SJCRH30 (cell line): ENCODE measurements at regions not wholly inside any gene's neighbourhood (a gene's known extent, or its start where the extent isn't known, plus 50 kb on each side); places are given as distances from the start of the nearest gene placed in this dataset.
A peak's percentile ranks its signal among the peaks of the same experiment; 100 is the strongest.
"Not testable (repeated sequence)": the region's sequence is repeated elsewhere in the genome, so short reads cannot be mapped to it uniquely, and the experiment has no call there.

ENCODE experiments used
- DNase-seq, 2 experiments: peaks; one replicate each; pipeline ENCODE4 v3.0.0-alpha.2; 2015 to 2020
- H3K27ac ChIP-seq: fragments of 250-450 bp; sonication (Bioruptor Pico); 2 replicates; pipeline ENCODE4 v1.5.1; 2020; ENCODE audit warnings: mild to moderate bottlenecking, moderate library complexity
- H3K27me3 ChIP-seq: fragments of 250-450 bp; sonication (Bioruptor Pico); 2 replicates; pipeline ENCODE4 v1.5.1; 2020; ENCODE audit warnings: mild to moderate bottlenecking, moderate library complexity
- H3K36me3 ChIP-seq: fragments of 250-450 bp; sonication (Bioruptor Pico); 2 replicates; pipeline ENCODE4 v1.5.1; 2020; ENCODE audit warnings: mild to moderate bottlenecking, moderate library complexity
- H3K4me1 ChIP-seq: fragments of 250-450 bp; sonication (Bioruptor Pico); 2 replicates; pipeline ENCODE4 v1.5.1; 2020; ENCODE audit warnings: mild to moderate bottlenecking, moderate library complexity
- H3K4me3 ChIP-seq: fragments of 250-450 bp; sonication (Bioruptor Pico); 2 replicates; pipeline ENCODE4 v1.5.1; 2020; ENCODE audit warnings: mild to moderate bottlenecking, moderate library complexity
- H3K9me3 ChIP-seq: fragments of 250-450 bp; sonication (Bioruptor Pico); replicated peaks from 2 replicates; pipeline ENCODE4 v1.5.1; 2020; ENCODE audit warnings: mild to moderate bottlenecking, moderate library complexity

- DNase-seq, result no peak
- Histone ChIP-seq H3K36me3 (no peaks in the 10 kb centered on the region), H3K27me3 (peaks cover 4% of the 10 kb centered on the region; the same call in 1 of the 2 replicates), H3K4me1 (no peaks in the 10 kb centered on the region), H3K27ac (no peak overlapping the region), H3K4me3 (peak overlapping the region; percentile 20), H3K9me3 (peaks cover 2% of the 10 kb centered on the region)
These were observed 101.1 kb upstream of the GNAQ start for GRCh38 chr9:78132701-78133058.

DNA sequence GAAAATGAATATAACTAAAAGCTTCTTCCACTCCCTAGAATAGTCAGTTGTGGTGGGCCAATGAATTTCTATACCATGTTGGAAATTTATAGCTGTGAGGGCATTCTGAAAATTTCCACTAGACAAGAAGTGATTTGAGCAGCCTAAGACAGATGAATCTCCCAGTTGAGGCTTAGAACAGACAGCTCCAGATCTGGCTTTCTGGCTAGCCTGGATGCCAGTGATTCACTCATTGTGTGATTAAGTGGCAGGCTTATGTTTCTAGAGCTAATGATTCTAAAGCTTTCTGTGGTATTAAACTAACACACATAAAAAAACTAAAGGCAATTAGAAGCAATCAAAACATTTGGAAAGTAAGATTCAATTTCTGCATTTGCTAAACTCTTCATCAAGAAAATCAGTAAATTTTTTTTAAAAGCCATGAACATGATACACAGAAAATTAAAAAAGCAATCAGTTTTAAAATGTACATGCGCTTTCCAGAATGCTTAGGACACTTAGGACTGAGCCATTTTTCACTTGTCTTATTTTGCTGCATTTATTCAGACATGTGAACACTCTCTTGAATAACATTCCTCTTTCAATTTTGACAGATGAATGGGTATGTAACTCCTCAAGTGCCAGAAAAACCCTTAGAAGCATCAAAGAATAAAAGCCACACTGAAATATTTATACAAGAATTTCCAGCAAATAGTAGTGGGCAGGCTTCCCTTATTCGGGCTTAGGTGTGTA is 100.5 kb upstream of the GNAQ start:
- Histone ChIP-seq H3K36me3 (no peaks in the 10 kb centered on the region), H3K4me3 (peak overlapping the region; percentile 20), H3K27ac (no peak overlapping the region), H3K4me1 (no peaks in the 10 kb centered on the region), H3K9me3 (no peaks in the 10 kb centered on the region), H3K27me3 (peaks cover 4% of the 10 kb centered on the region; the same call in 1 of the 2 replicates)
- DNase-seq, result no peak

DNA sequence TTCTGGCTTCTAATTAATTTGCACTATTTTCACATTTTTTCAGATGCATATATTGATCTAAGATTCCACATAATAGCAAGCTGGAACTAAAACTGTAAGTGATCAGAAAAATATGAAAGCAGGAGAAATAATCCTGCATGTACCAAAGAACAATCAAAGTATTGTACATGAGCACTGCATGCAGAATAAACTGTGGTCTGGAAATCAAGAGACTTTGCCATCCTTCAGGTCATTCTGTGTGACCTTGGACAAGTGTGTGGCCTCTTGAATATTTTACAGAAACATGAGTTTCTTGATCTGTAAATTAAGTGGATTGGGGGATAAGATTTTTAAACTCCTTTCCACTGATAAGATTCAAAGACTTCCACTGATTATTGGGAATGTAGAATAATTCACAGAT is 99.2 kb upstream of the GNAQ start:
- no peaks in the 10 kb centered on the region for H3K9me3 ChIP-seq
- no peak overlapping the region for H3K27ac ChIP-seq
- no peak overlapping the region for H3K4me3 ChIP-seq
- no peak for DNase-seq
- no peaks in the 10 kb centered on the region for H3K4me1 ChIP-seq
- H3K36me3 ChIP-seq, result no peaks in the 10 kb centered on the region
- H3K27me3 ChIP-seq, result peaks cover 4% of the 10 kb centered on the region; the same call in 1 of the 2 replicates

DNA sequence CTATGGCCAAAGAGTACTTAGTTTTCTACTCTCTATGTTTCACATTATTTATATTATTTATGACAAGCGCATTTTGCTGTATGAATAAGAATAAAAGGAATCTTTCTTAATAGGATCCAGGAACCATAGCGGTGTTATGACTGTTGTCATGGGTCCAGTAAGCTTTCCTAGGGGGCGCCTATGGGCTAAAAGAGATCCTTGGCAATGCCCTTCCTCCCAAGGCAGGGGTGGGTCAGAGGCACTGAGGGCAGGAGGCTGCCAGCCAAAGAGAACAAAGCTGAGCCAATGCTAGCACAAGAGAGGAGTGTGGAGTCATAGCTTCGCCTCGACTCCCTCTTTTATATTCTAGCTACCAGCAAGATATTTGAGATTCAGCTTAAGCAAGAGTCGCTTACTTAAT is 98.4 kb upstream of the GNAQ start:
- Histone ChIP-seq H3K27ac (no peak overlapping the region), H3K36me3 (no peaks in the 10 kb centered on the region), H3K4me1 (no peaks in the 10 kb centered on the region), H3K9me3 (no peaks in the 10 kb centered on the region), H3K27me3 (no peaks in the 10 kb centered on the region), H3K4me3 (no peak overlapping the region)
- DNase-seq, result peak; percentile 38 to 52

DNA sequence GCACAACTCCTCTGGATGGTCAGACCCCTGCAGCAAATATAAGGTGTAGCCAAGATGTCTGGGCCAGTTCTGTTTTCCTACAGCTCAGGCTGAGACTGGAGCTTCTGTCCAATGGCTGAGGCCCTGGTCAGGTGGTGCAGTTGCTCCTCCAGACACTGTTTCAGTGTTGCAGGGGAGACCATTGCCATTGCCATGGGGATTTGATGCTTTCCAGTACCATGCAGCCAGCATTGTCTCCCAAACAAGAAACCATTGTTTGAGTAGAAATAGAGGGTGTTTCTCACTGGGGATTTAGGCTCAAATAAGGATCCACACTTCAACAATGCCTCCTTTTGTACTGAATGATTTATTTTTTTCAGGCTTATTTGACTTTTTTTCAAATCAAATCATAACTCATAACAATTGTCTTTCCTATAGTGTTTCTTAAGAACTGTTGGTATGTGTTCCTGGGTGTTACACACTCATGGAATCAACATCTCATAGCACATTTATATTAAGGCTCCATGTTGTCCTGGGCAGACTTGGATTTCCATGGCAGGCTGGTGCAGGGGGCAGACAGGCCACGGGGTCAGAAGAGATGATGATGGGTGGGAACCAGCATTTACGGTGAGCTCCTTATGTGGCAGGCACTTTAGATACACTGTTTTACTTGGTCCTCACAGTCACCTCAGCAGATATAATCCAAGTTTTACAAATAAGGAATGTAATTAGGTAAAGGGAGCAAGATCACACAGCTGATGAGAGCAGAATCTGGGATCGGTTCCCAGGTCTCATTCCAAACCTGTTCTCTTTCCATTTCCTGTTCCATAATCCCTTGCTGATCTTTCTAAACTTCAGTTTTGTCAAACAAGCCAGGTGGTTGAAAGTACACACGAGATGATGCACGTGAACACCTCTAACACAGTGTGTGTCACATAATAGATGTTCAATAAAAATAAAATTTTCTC is 95.9 kb upstream of the GNAQ start:
- no peaks in the 10 kb centered on the region for H3K27me3 ChIP-seq
- H3K9me3 ChIP-seq, result no peaks in the 10 kb centered on the region
- no peak overlapping the region for H3K27ac ChIP-seq
- H3K4me1 ChIP-seq, result no peaks in the 10 kb centered on the region
- H3K36me3 ChIP-seq, result no peaks in the 10 kb centered on the region
- DNase-seq, result peak in 1 of 2 experiments; percentile 43
- no peak overlapping the region for H3K4me3 ChIP-seq

- H3K27me3 ChIP-seq, result 0 out of 2 replicates have a peak, but pooled peaks cover 5% of the 10 kb centered on the region
- H3K36me3 ChIP-seq, result no peaks in the 10 kb centered on the region
- no peaks in the 10 kb centered on the region for H3K4me1 ChIP-seq
- H3K9me3 ChIP-seq, result no peaks in the 10 kb centered on the region
- DNase-seq, result no peak
- no peak overlapping the region for H3K4me3 ChIP-seq
- H3K27ac ChIP-seq, result no peak overlapping the region
These were observed 92.2 kb upstream of the GNAQ start for GRCh38 chr9:78123808-78124207.

GRCh38 chr9:78122631-78123030 is 91.0 kb upstream of the GNAQ start:
- Histone ChIP-seq H3K9me3 (no peaks in the 10 kb centered on the region), H3K4me3 (no peak overlapping the region), H3K27me3 (0 out of 2 replicates have a peak, but pooled peaks cover 5% of the 10 kb centered on the region), H3K36me3 (no peaks in the 10 kb centered on the region), H3K27ac (no peak overlapping the region), H3K4me1 (no peaks in the 10 kb centered on the region)
- DNase-seq, result no peak

- Histone ChIP-seq H3K36me3 (no peaks in the 10 kb centered on the region), H3K27me3 (0 out of 2 replicates have a peak, but pooled peaks cover 5% of the 10 kb centered on the region), H3K4me3 (no peak overlapping the region), H3K4me1 (no peaks in the 10 kb centered on the region), H3K27ac (no peak overlapping the region), H3K9me3 (no peaks in the 10 kb centered on the region)
- DNase-seq, result peak; percentile 58 to 81
These were observed 89.9 kb upstream of the GNAQ start for GRCh38 chr9:78121488-78121887.

DNA sequence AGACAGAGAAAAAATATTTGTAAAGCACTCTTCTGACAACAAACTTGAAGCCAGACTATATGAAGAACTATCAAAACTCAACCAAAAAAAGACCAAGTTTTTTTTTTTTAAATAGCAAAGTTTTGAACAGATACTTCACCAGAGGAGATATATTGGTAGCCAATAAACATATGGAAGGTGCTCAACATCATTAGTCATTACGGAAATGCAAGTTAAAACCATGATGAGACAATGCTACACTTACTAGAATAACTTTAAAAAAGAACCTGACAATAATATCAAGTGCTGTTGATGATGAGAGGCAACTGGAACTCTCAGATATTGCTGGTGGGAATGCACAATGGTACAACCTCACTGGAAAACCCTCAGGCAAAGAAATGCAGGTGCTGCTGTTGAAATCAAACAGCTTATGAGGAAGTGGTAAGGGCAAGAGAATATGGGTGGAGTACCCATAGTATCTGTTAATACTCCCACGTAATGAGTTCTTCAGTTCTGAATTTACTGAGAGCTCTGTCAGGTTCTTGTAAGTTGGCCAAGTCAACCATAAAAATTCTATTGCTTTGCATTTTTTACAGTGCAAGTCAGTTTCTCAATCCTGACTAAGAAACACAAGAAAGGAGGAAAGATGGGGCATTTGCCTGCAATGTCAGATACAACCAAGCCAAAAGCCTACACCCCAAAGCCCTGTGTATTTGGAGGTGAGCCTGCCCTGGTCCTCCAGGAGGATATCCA is 87.3 kb upstream of the GNAQ start:
- Histone ChIP-seq H3K36me3 (no peaks in the 10 kb centered on the region), H3K27ac (no peak overlapping the region), H3K4me1 (no peaks in the 10 kb centered on the region), H3K27me3 (0 out of 2 replicates have a peak, but pooled peaks cover 5% of the 10 kb centered on the region), H3K9me3 (no peaks in the 10 kb centered on the region), H3K4me3 (no peak overlapping the region)
- no peak for DNase-seq

GRCh38 chr9:78115073-78115472 is 83.5 kb upstream of the GNAQ start:
- DNase-seq, result peak; percentile 36 to 67
- H3K4me1 ChIP-seq, result no peaks in the 10 kb centered on the region
- H3K36me3 ChIP-seq, result no peaks in the 10 kb centered on the region
- no peak overlapping the region for H3K4me3 ChIP-seq
- H3K9me3 ChIP-seq, result no peaks in the 10 kb centered on the region; the same call in 1 of the 2 replicates
- no peaks in the 10 kb centered on the region for H3K27me3 ChIP-seq
- no peak overlapping the region for H3K27ac ChIP-seq

GRCh38 chr9:78114581-78114980 is 83.0 kb upstream of the GNAQ start:
- DNase-seq, result no peak
- H3K36me3 ChIP-seq, result no peaks in the 10 kb centered on the region
- no peaks in the 10 kb centered on the region for H3K27me3 ChIP-seq
- no peak overlapping the region for H3K27ac ChIP-seq
- H3K4me3 ChIP-seq, result no peak overlapping the region
- no peaks in the 10 kb centered on the region; the same call in 1 of the 2 replicates for H3K9me3 ChIP-seq
- H3K4me1 ChIP-seq, result no peaks in the 10 kb centered on the region

DNA sequence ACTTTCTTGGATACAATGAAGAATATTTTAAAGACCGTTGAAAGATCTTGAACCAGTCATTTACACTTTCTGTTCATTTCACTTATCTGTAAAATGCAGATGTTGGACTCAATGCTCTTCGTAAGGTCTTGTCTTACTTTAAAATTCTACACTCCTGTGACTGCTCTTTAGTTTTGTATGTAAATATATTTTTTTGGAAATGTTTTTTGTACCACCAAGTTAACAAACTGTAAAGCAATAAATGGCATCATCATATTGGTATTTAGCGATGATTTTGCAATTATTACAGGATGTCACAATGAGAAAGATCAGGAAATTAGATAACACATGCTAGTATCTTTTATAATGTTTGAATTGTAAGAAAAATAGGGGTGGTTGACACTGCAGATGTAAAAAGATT is 80.8 kb upstream of the GNAQ start:
- Histone ChIP-seq H3K9me3 (no peaks in the 10 kb centered on the region; the same call in 1 of the 2 replicates), H3K36me3 (no peaks in the 10 kb centered on the region), H3K27ac (no peak overlapping the region), H3K4me3 (no peak overlapping the region), H3K4me1 (no peaks in the 10 kb centered on the region), H3K27me3 (no peaks in the 10 kb centered on the region)
- no peak for DNase-seq

DNA sequence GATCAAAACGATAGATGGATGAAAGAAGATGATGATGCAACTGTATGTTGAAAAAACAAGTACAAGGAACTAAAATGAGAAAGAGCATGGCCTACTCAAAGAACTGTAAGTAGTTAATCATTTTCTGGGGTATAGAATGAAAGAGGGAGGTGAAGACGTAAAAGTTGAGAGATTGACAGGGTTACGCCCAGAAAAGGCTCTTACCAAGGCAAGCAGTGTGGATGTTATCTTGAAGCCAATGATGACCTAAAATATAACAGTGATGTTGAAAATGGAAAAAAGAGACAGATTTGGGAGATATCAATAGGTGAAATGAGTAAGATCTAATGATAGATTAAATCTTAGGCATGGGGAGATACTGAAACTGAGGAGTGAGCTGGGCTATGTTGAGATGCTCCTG is 80.4 kb upstream of the GNAQ start:
- H3K4me1 ChIP-seq, result no peaks in the 10 kb centered on the region
- H3K9me3 ChIP-seq, result no peaks in the 10 kb centered on the region; the same call in 1 of the 2 replicates
- no peaks in the 10 kb centered on the region for H3K36me3 ChIP-seq
- no peak overlapping the region for H3K27ac ChIP-seq
- no peak overlapping the region for H3K4me3 ChIP-seq
- DNase-seq, result no peak
- no peaks in the 10 kb centered on the region for H3K27me3 ChIP-seq

GRCh38 chr9:78109075-78109474 is 77.5 kb upstream of the GNAQ start:
- Histone ChIP-seq H3K27ac (no peak overlapping the region), H3K9me3 (no peaks in the 10 kb centered on the region; the same call in 1 of the 2 replicates), H3K36me3 (no peaks in the 10 kb centered on the region), H3K4me3 (no peak overlapping the region), H3K4me1 (no peaks in the 10 kb centered on the region), H3K27me3 (no peaks in the 10 kb centered on the region)
- DNase-seq, result no peak

DNA sequence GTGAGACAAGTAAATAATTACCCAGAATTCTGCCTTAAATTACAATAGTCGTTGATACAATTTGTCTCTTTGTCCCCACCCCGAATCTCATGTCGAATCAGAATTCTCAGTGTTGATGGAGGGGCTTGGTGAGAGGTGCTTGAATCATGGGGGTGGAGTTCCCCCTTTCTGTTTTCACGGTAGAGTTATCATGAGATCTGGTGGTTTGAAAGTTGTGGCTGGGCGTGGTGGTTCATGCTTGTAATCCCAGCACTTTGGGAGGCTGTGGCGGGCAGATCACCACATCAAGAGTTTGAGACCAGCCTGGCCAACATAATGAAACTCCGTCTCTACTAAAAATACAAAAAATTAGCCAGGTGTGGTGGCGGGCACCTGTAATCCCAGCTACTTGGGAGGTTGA is 75.0 kb upstream of the GNAQ start:
- not testable (repeated sequence) for H3K4me1 ChIP-seq, H3K27me3 ChIP-seq, DNase-seq, H3K27ac ChIP-seq, H3K36me3 ChIP-seq, H3K4me3 ChIP-seq, H3K9me3 ChIP-seq
